K562 (cell line): ENCODE measurements at regions not wholly inside any gene's neighbourhood (a gene's known extent, or its start where the extent isn't known, plus 50 kb on each side); places are given as distances from the start of the nearest gene placed in this dataset.

Experiments used
- ATAC-seq: fragments of 200-7000 bp; cut with Tn5 transposase; 3 replicates; pipeline ENCODE4 v1.9.1; 2020; ENCODE audit warnings: moderate library complexity
- BruUV-seq: library from RNA; stranded (reverse); fragments of 400-500 nt; replicated peaks from 2 replicates; lab custom pipeline; 2021; lab: Mats Ljungman, UMichigan
- CTCF ChIA-PET: fragments of 300-600 bp; formaldehyde crosslinking; extraction: SDS; loops from one replicate; lab custom pipeline; 2021; ENCODE audit warnings: low intra/inter-chr PET ratio; lab: Yijun Ruan, JAX
- POLR2A ChIA-PET: fragments of 300-600, 350-650 bp; sonication (Branson Sonifier 250); formaldehyde crosslinking; extraction: SDS; loops from one replicate; lab custom pipeline; 2021; ENCODE audit warnings: antibody characterized with exemption, inconsistent platforms; lab: Yijun Ruan, JAX
- DNase-seq, 4 experiments: peaks; one replicate each; pipeline versions ENCODE4 v3.0.0 to v3.0.0-alpha.2; 2011 to 2018; ENCODE audit warnings: low spot score in 3 of 4, mixed read lengths in 3 of 4; ENCODE audit errors: extremely low read depth in 1 of 4
- FAIRE-seq: peaks from 2 replicates; lab custom pipeline; 2011; peaks lifted over from hg19 to GRCh38; lab: Jason Lieb, UNC
- H2AFZ ChIP-seq: 2 replicates; pipeline ENCODE4 v1.6.0; 2011; ENCODE audit warnings: low read depth, low read length, control low read depth, inconsistent platforms
- H3K27ac ChIP-seq: fragments of 200-600 bp; 3 replicates; pipeline ENCODE4 v1.8.0; 2011; ENCODE audit warnings: low read depth, mild to moderate bottlenecking, control low read depth, inconsistent platforms, low read length, moderate library complexity, mixed read lengths; ENCODE audit errors: extremely low read depth
- H3K27me3 ChIP-seq, 2 experiments: fragments of 300-600 bp in 1 of 2; 2 replicates in 1 of 2; 3 replicates in 1 of 2; pipeline versions ENCODE4 v1.6.0 to v1.8.0; 2011; ENCODE audit warnings: inconsistent platforms in 2 of 2, low read length in 2 of 2, mild to moderate bottlenecking in 1 of 2, mixed read lengths in 1 of 2, moderate library complexity in 1 of 2; ENCODE audit not compliant: control insufficient read depth in 2 of 2, insufficient read depth in 2 of 2
- H3K36me3 ChIP-seq: fragments of 300-600 bp; 3 replicates; pipeline ENCODE4 v1.8.0; 2011; ENCODE audit warnings: mild to moderate bottlenecking, low read length, inconsistent platforms; ENCODE audit not compliant: control insufficient read depth, insufficient read depth
- H3K4me1 ChIP-seq, 2 experiments: fragments of 200-600 bp in 1 of 2; replicated peaks in 1 of 2; 2 replicates in 1 of 2; 3 replicates in 1 of 2; pipeline versions ENCODE4 v1.5.1 to v1.8.0; 2011; ENCODE audit warnings: inconsistent platforms in 2 of 2, low read length in 2 of 2, mild to moderate bottlenecking in 1 of 2, mixed read lengths in 1 of 2, moderate library complexity in 1 of 2; ENCODE audit not compliant: control insufficient read depth in 2 of 2, insufficient read depth in 2 of 2
- H3K4me2 ChIP-seq: 2 replicates; pipeline ENCODE4 v1.6.1; 2011; ENCODE audit warnings: low read length, control low read depth, inconsistent platforms, mixed read lengths; ENCODE audit not compliant: insufficient read depth
- H3K4me3 ChIP-seq: fragments of 200-600 bp; sonication (generic), shearing (Covaris generic); 2 replicates; pipeline ENCODE4 v1.5.1; 2016; ENCODE audit warnings: control low read depth, inconsistent platforms
- H3K79me2 ChIP-seq: fragments of 200-600 bp; 3 replicates; pipeline ENCODE4 v1.8.0; 2011; ENCODE audit warnings: low read length, inconsistent platforms; ENCODE audit not compliant: control insufficient read depth, insufficient read depth
- H3K9ac ChIP-seq, 2 experiments: 2 replicates each; pipeline versions ENCODE4 v1.6.0 to v1.6.1; 2011; ENCODE audit warnings: low read depth in 2 of 2, low read length in 2 of 2, control low read depth in 1 of 2, inconsistent platforms in 1 of 2, mild to moderate bottlenecking in 1 of 2, mixed read lengths in 1 of 2; ENCODE audit not compliant: insufficient read depth in 1 of 2
- H3K9me1 ChIP-seq: one replicate; pipeline ENCODE4 v1.6.0; 2011; ENCODE audit warnings: inconsistent platforms, mild to moderate bottlenecking, low read length, moderate library complexity; ENCODE audit not compliant: control insufficient read depth, insufficient read depth
- H3K9me3 ChIP-seq: replicated peaks from 2 replicates; pipeline ENCODE4 v1.5.1; 2011; ENCODE audit warnings: low read depth, low read length, inconsistent platforms; ENCODE audit not compliant: control insufficient read depth, insufficient read depth
- H4K20me1 ChIP-seq: replicated peaks from 2 replicates; pipeline ENCODE4 v1.6.1; 2011; ENCODE audit warnings: low read length, inconsistent platforms, mixed read lengths; ENCODE audit not compliant: control insufficient read depth, insufficient read depth
- CREB1 ChIP-seq, 2 experiments: sonication (generic) in 1 of 2; formaldehyde crosslinking in 1 of 2; IDR thresholded peaks; 2 replicates each; pipeline versions ENCODE4 v1.6.1 to v1.8.0; 2012 to 2022; ENCODE audit warnings: inconsistent platforms in 1 of 2, mild to moderate bottlenecking in 1 of 2, missing genetic modification reagents in 1 of 2, moderate library complexity in 1 of 2
- CREM ChIP-seq: IDR thresholded peaks from 2 replicates; pipeline ENCODE4 v1.6.1; 2014; ENCODE audit warnings: antibody characterized with exemption, low read depth
- FOXJ3 ChIP-seq: sonication (generic); formaldehyde crosslinking; IDR thresholded peaks from 2 replicates; pipeline ENCODE4 v1.4.0; 2020; ENCODE audit warnings: mild to moderate bottlenecking, missing genetic modification reagents
- JUND ChIP-seq, 2 experiments: IDR thresholded peaks; 2 replicates in 1 of 2; 3 replicates in 1 of 2; pipeline ENCODE4 v1.6.1; 2011; ENCODE audit warnings: borderline replicate concordance in 2 of 2, low read depth in 2 of 2, low read length in 2 of 2, improper control_type of control experiment in 1 of 2, missing biosample characterization in 1 of 2, missing genetic modification characterization in 1 of 2, missing genetic modification reagents in 1 of 2
- MCM3 ChIP-seq: fragments of 450-650 bp; IDR thresholded peaks from 2 replicates; pipeline ENCODE4 v1.6.1; 2016
- PHF8 ChIP-seq: fragments of 200-600 bp; sonication (generic); IDR thresholded peaks from 2 replicates; pipeline ENCODE4 v1.6.1; 2012; ENCODE audit warnings: mixed run types, mild to moderate bottlenecking, inconsistent platforms, low read length, moderate library complexity, borderline replicate concordance
- TARDBP ChIP-seq: fragments of 450-650 bp; IDR thresholded peaks from 2 replicates; pipeline ENCODE4 v1.6.1; 2016
- U2AF1 ChIP-seq: fragments of 200-400 bp; formaldehyde crosslinking; optimal IDR thresholded peaks from 2 replicates; pipeline ENCODE3; 2017; ENCODE audit warnings: mild to moderate bottlenecking, low read depth, low read length, moderate library complexity
- ZEB2 ChIP-seq: fragments of 450-650 bp; IDR thresholded peaks from 2 replicates; pipeline ENCODE4 v1.6.1; 2016
- ZNF282 ChIP-seq: sonication (generic); formaldehyde crosslinking; IDR thresholded peaks from 2 replicates; pipeline ENCODE4 v1.8.1; 2023; ENCODE audit warnings: missing genetic modification reagents
- ZNF407 ChIP-seq: fragments of 450-650 bp; IDR thresholded peaks from 2 replicates; pipeline ENCODE4 v1.6.1; 2016; ENCODE audit warnings: low read depth
- ZNF584 ChIP-seq: fragments of 200-800 bp; sonication (Bioruptor generic); IDR thresholded peaks from 2 replicates; pipeline ENCODE4 v1.6.1; 2016; ENCODE audit warnings: low read depth, mild to moderate bottlenecking, missing genetic modification characterization, missing compliant biosample characterization
- ZNF764 ChIP-seq: fragments of 250-450 bp; sonication (Bioruptor Pico); IDR thresholded peaks from 2 replicates; pipeline ENCODE4 v1.4.0; 2020; ENCODE audit warnings: low read depth, mild to moderate bottlenecking, moderate library complexity
- WGBS: fragments of 100-300 bp; shearing (Covaris generic); methylation state at CpG from one replicate; pipeline ENCODE4 v1.1.6; 2016; ENCODE audit warnings: low coverage, mixed read lengths; ENCODE audit not compliant: insufficient coverage; ENCODE audit errors: missing lambda C conversion rate; 5-methylcytosine and 5-hydroxymethylcytosine counted together
- in situ Hi-C: fragments of 300-500 bp; cut with MboI; formaldehyde crosslinking; loops from 4 replicates; pipeline ENCODE4 v1.15.0; 2018; ENCODE audit warnings: inconsistent platforms, mixed read lengths
- intact Hi-C: fragments of 100-400 bp; cut with micrococcal nuclease; formaldehyde crosslinking; loops from 2 replicates; pipeline ENCODE4 v1.14.2; 2022
- TF ChIP-seq, protein P1 (sequence below): fragments of 250-450 bp; sonication (Bioruptor Pico); IDR thresholded peaks from 2 replicates; pipeline ENCODE4 v1.8.0; 2022; ENCODE audit warnings: inconsistent platforms

DNA sequence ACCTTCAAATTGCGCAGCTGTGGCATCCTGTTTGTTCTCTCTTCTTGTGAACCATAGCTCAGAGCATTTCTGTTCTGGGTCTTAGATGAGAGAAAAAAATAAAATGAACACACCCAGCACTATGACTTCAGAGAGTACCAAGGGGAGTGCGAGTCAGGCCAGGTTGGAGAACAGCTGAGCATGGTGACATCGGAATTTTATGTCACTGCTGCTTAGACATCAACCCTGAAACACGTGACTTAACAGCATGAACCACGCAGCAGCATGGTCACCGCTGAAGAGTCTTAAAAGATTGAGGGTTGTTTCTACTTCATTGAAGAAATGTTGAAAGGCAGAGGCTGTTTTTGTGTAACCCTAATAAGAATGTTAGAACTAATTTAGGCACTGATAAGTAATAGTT, 288.8 kb upstream of the SOX11 start:
- FAIRE-seq: no peak
- H4K20me1 ChIP-seq: no peaks in the 10 kb centered on the region
- no peaks in the 10 kb centered on the region for H3K27me3 ChIP-seq
- no peaks in the 10 kb centered on the region for H3K79me2 ChIP-seq
- ATAC-seq: no peak
- CTCF ChIA-PET: no interaction called here
- in situ Hi-C loops (no loop called here), intact Hi-C loops (no loop called here)
- BruUV-seq: no TSS peak
- H3K36me3 ChIP-seq: no peaks in the 10 kb centered on the region
- POLR2A ChIA-PET: no interaction called here
- no peaks in the 10 kb centered on the region for H3K9me1 ChIP-seq
- no peak for TF ChIP-seq FOXJ3 (CRISPR knock-in tag)
- TF ChIP-seq PHF8: no peak
- TF ChIP-seq CREB1 (IDR thresholded peaks at IDR 0.05): no peak
- TF ChIP-seq CREB1 (CRISPR knock-in tag; IDR thresholded peaks at IDR 0.05): no peak
- TF ChIP-seq CREM: no peak
- TF ChIP-seq, protein P1, sequence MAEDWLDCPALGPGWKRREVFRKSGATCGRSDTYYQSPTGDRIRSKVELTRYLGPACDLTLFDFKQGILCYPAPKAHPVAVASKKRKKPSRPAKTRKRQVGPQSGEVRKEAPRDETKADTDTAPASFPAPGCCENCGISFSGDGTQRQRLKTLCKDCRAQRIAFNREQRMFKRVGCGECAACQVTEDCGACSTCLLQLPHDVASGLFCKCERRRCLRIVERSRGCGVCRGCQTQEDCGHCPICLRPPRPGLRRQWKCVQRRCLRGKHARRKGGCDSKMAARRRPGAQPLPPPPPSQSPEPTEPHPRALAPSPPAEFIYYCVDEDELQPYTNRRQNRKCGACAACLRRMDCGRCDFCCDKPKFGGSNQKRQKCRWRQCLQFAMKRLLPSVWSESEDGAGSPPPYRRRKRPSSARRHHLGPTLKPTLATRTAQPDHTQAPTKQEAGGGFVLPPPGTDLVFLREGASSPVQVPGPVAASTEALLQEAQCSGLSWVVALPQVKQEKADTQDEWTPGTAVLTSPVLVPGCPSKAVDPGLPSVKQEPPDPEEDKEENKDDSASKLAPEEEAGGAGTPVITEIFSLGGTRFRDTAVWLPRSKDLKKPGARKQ (CRISPR knock-in tag): no peak
- TF ChIP-seq ZNF282: no peak
- TF ChIP-seq MCM3: no peak
- TF ChIP-seq ZNF407: no peak
- TF ChIP-seq ZNF584: no peak
- no peak for TF ChIP-seq ZNF764
- TF ChIP-seq U2AF1: no peak
- no peak for TF ChIP-seq ZEB2
- no peak for TF ChIP-seq TARDBP
- no peak for TF ChIP-seq JUND (IDR thresholded peaks at IDR 0.05; ENCODE audit: borderline replicate concordance, low read depth, low read length)
- TF ChIP-seq JUND (tag; IDR thresholded peaks at IDR 0.05; ENCODE audit: borderline replicate concordance, low read depth, low read length): no peak
- H3K9ac ChIP-seq: no peak overlapping the region
- no peak overlapping the region for H3K27ac ChIP-seq
- no peak overlapping the region for H3K4me3 ChIP-seq
- H3K4me1 ChIP-seq: no peaks in the 10 kb centered on the region
- DNase-seq: no peak
- 1% methylated on average over 6 of the region's 6 CpGs for WGBS
- H3K4me2 ChIP-seq: no peak overlapping the region
- H3K9me3 ChIP-seq: no peaks in the 10 kb centered on the region
- no peak overlapping the region for H2AFZ ChIP-seq
